ENCODE measurements at regions not wholly inside any gene's neighbourhood (a gene's known extent, or its start where the extent isn't known, plus 50 kb on each side); places are given as distances from the start of the nearest gene placed in this dataset.

- no peak for TF ChIP-seq CTCF (IDR thresholded peaks at IDR 0.05; ENCODE audit: control extremely low read depth in 1 of 3, insufficient read depth in 1 of 3, low read depth in 1 of 3, low read length in 3 of 3)
- no peak for TF ChIP-seq SAP30 (IDR thresholded peaks at IDR 0.05; ENCODE audit: insufficient read depth, insufficient replicate concordance, low read length)
- TF ChIP-seq CBX5 (IDR thresholded peaks at IDR 0.05; ENCODE audit: low read depth, low read length): no peak
- TF ChIP-seq RAD21 (IDR thresholded peaks at IDR 0.05 in 1 of 2, conservative IDR thresholded peaks at IDR 0.05 in 1 of 2; ENCODE audit: low read depth in 2 of 2, low read length in 2 of 2): no peak
- no peak for TF ChIP-seq TAF7 (optimal IDR thresholded peaks at IDR 0.05; ENCODE audit: borderline replicate concordance, low read depth, low read length)
- no peak for TF ChIP-seq SIX5 (IDR thresholded peaks at IDR 0.05; ENCODE audit: low read depth, low read length)
- no peak for TF ChIP-seq BRCA1 (IDR thresholded peaks at IDR 0.05; ENCODE audit: low read depth, low read length)
- no peak for TF ChIP-seq TEAD4 (IDR thresholded peaks at IDR 0.05; ENCODE audit: low read depth, low read length)
Observed at GRCh38 chr2:47724221-47724981, 58.5 kb upstream of the MSH6 start (continued).

All from H1 (cell line).